H9 (cell line): ENCODE measurements at regions not wholly inside any gene's neighbourhood (a gene's known extent, or its start where the extent isn't known, plus 50 kb on each side); places are given as distances from the start of the nearest gene placed in this dataset.

Source experiments
- DNase-seq: peaks from one replicate; pipeline ENCODE4 v3.0.0-alpha.2; 2017
- H2AFZ ChIP-seq: one replicate; pipeline ENCODE4 v1.6.1; 2013; ENCODE audit warnings: mild to moderate bottlenecking, low read length, control low read depth, moderate library complexity
- H2AK5ac ChIP-seq: 2 replicates; pipeline ENCODE4 v1.6.1; 2013; ENCODE audit warnings: low read length, control low read depth, mixed read lengths; ENCODE audit not compliant: insufficient read length
- H2BK120ac ChIP-seq: one replicate; pipeline ENCODE4 v1.6.1; 2013; ENCODE audit warnings: low read depth, mild to moderate bottlenecking, low read length, control low read depth, inconsistent platforms; ENCODE audit not compliant: poor library complexity, severe bottlenecking
- H2BK12ac ChIP-seq: 2 replicates; pipeline ENCODE4 v1.6.1; 2013; ENCODE audit warnings: low read length, control low read depth, mixed read lengths, low read depth; ENCODE audit not compliant: insufficient read length
- H2BK15ac ChIP-seq: 2 replicates; pipeline ENCODE4 v1.6.1; 2013; ENCODE audit warnings: low read depth, low read length, control low read depth
- H2BK20ac ChIP-seq: one replicate; pipeline ENCODE4 v1.6.1; 2013; ENCODE audit warnings: low read depth, mild to moderate bottlenecking, low read length, control low read depth, inconsistent platforms; ENCODE audit not compliant: poor library complexity, severe bottlenecking
- H2BK5ac ChIP-seq: 2 replicates; pipeline ENCODE4 v1.6.1; 2013; ENCODE audit warnings: low read length, control low read depth, mixed read lengths; ENCODE audit not compliant: insufficient read length
- H3K14ac ChIP-seq: 2 replicates; pipeline ENCODE4 v1.6.1; 2013; ENCODE audit warnings: low read length, control low read depth; ENCODE audit not compliant: insufficient read depth
- H3K18ac ChIP-seq: 2 replicates; pipeline ENCODE4 v1.6.1; 2013; ENCODE audit warnings: low read depth, mild to moderate bottlenecking, mixed read lengths, low read length, control low read depth; ENCODE audit not compliant: insufficient read length
- H3K23ac ChIP-seq: 2 replicates; pipeline ENCODE4 v1.6.1; 2013; ENCODE audit warnings: low read length, control low read depth, mixed read lengths, low read depth; ENCODE audit not compliant: insufficient read length
- H3K23me2 ChIP-seq: 2 replicates; pipeline ENCODE4 v1.6.1; 2013; ENCODE audit warnings: low read depth, mild to moderate bottlenecking, mixed read lengths, low read length, control low read depth; ENCODE audit not compliant: insufficient read length, poor library complexity, severe bottlenecking
- H3K27ac ChIP-seq: 2 replicates; pipeline ENCODE4 v1.5.1; 2013; ENCODE audit warnings: low read length, control low read depth, mixed read lengths, low read depth; ENCODE audit not compliant: insufficient read length
- H3K27me3 ChIP-seq: 2 replicates; pipeline ENCODE4 v1.6.1; 2013; ENCODE audit warnings: low read length, control low read depth, inconsistent platforms; ENCODE audit not compliant: insufficient read depth
- H3K4ac ChIP-seq: 2 replicates; pipeline ENCODE4 v1.6.1; 2013; ENCODE audit warnings: low read depth, mild to moderate bottlenecking, control low read depth, inconsistent platforms, low read length, moderate library complexity
- H3K4me1 ChIP-seq: 2 replicates; pipeline ENCODE4 v1.6.1; 2013; ENCODE audit warnings: low read length, control low read depth, inconsistent platforms; ENCODE audit not compliant: insufficient read depth
- H3K4me2 ChIP-seq: 2 replicates; pipeline ENCODE4 v1.6.1; 2013; ENCODE audit warnings: low read length, control low read depth, mixed read lengths; ENCODE audit not compliant: insufficient read length, insufficient read depth
- H3K56ac ChIP-seq: 2 replicates; pipeline ENCODE4 v1.6.1; 2013; ENCODE audit warnings: low read depth, mild to moderate bottlenecking, mixed read lengths, low read length, control low read depth; ENCODE audit not compliant: insufficient read length
- H3K79me1 ChIP-seq: 2 replicates; pipeline ENCODE4 v1.6.1; 2013; ENCODE audit warnings: low read depth, mild to moderate bottlenecking, moderate library complexity, low read length, control low read depth, inconsistent platforms; ENCODE audit not compliant: insufficient read depth, poor library complexity, severe bottlenecking
- H3K79me2 ChIP-seq: 2 replicates; pipeline ENCODE4 v1.6.1; 2013; ENCODE audit warnings: low read length, control low read depth, inconsistent platforms; ENCODE audit not compliant: insufficient read depth
- H3K9ac ChIP-seq: 2 replicates; pipeline ENCODE4 v1.6.1; 2013; ENCODE audit warnings: low read length, control low read depth, mixed read lengths; ENCODE audit not compliant: insufficient read length; ENCODE audit errors: extremely low read depth
- H3K9me3 ChIP-seq: one replicate; pipeline ENCODE4 v1.6.1; 2013; ENCODE audit warnings: low read depth, low read length, inconsistent platforms; ENCODE audit not compliant: control insufficient read depth
- H3T11ph ChIP-seq: one replicate; pipeline ENCODE4 v1.6.1; 2013; ENCODE audit warnings: mild to moderate bottlenecking, low read length, control low read depth, inconsistent platforms
- H4K20me1 ChIP-seq: one replicate; pipeline ENCODE4 v1.6.1; 2013; ENCODE audit not compliant: control insufficient read depth, insufficient read length, insufficient read depth
- H4K5ac ChIP-seq: 2 replicates; pipeline ENCODE4 v1.6.1; 2013; ENCODE audit warnings: low read depth, mild to moderate bottlenecking, mixed read lengths, low read length, control low read depth; ENCODE audit not compliant: insufficient read length
- H4K8ac ChIP-seq: replicated peaks from 2 replicates; pipeline ENCODE4 v1.6.1; 2013; ENCODE audit warnings: low read length, control low read depth, mixed read lengths, low read depth; ENCODE audit not compliant: insufficient read length
- H4K91ac ChIP-seq: 2 replicates; pipeline ENCODE4 v1.6.1; 2013; ENCODE audit warnings: low read depth, mild to moderate bottlenecking, moderate library complexity, mixed read lengths, low read length, control low read depth; ENCODE audit not compliant: insufficient read length
- H3K27ac Mint-ChIP-seq, 3 experiments: 2 replicates in 2 of 3; 3 replicates in 1 of 3; pipeline ENCODE4 v1.8.0; 2020 to 2021; ENCODE audit warnings: mixed read lengths in 3 of 3, mild to moderate bottlenecking in 1 of 3, moderate library complexity in 1 of 3
- H3K27me3 Mint-ChIP-seq: 2 replicates; pipeline ENCODE4 v1.8.0; 2021; ENCODE audit warnings: low read depth, mild to moderate bottlenecking, moderate library complexity, mixed read lengths
- H3K36me3 Mint-ChIP-seq, 3 experiments: 2 replicates in 2 of 3; 3 replicates in 1 of 3; pipeline ENCODE4 v1.8.0; 2020 to 2021; ENCODE audit warnings: low read depth in 3 of 3, mixed read lengths in 3 of 3; ENCODE audit not compliant: insufficient read depth in 1 of 3
- H3K4me1 Mint-ChIP-seq, 2 experiments: 2 replicates each; pipeline ENCODE4 v1.8.0; 2020; ENCODE audit warnings: mixed read lengths in 2 of 2
- H3K4me3 Mint-ChIP-seq, 2 experiments: 2 replicates in 1 of 2; 3 replicates in 1 of 2; pipeline ENCODE4 v1.8.0; 2020 to 2021; ENCODE audit warnings: mild to moderate bottlenecking in 2 of 2, mixed read lengths in 2 of 2, moderate library complexity in 1 of 2
- H3K9me3 Mint-ChIP-seq, 2 experiments: 2 replicates in 1 of 2; 3 replicates in 1 of 2; pipeline ENCODE4 v1.8.0; 2020; ENCODE audit warnings: mild to moderate bottlenecking in 2 of 2, mixed read lengths in 2 of 2, moderate library complexity in 1 of 2
- TF ChIP-seq, protein P1 (sequence below): fragments of 200-600 bp; sonication (generic); conservative IDR thresholded peaks from 3 replicates; pipeline ENCODE4 v1.8.0; 2021; ENCODE audit warnings: antibody characterized with exemption, mild to moderate bottlenecking

DNA sequence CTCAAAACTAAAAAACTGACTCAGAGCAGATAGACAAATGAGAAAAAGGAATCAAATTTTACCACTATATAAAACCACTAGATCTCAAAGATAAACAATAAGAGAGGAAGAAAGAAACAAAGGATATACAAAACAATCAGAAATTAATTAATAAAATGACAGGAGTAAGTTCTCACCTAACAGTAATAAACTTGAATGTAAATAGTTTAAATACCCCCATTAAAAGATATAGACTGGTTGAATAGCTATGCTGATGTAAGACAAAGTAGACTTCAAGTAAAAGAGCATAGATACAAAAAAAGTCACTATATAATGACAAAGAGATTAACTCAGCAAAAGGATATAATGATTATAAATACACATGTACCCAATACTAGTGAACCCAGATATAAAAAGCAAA is 72.3 kb upstream of the GNAZ start:
- no peak overlapping the region for H3K14ac ChIP-seq
- no peaks in the 10 kb centered on the region for H3K4me1 ChIP-seq
- H3K4ac ChIP-seq = no peak overlapping the region
- no peak overlapping the region for H2BK5ac ChIP-seq
- H4K5ac ChIP-seq = no peak overlapping the region
- no peak overlapping the region for H2AFZ ChIP-seq
- no peak overlapping the region for H4K8ac ChIP-seq
- no peaks in the 10 kb centered on the region for H3K79me2 ChIP-seq
- H2BK15ac ChIP-seq = no peak overlapping the region
- Mint-ChIP-seq H3K27me3 (peaks cover 93% of the 10 kb centered on the region), H3K36me3 (peaks cover 0 to 2% (median 0%) of the 10 kb centered on the region in 3 experiments; a peak in 3 of 7 replicates), H3K9me3 (peaks cover 41 to 45% of the 10 kb centered on the region in 2 experiments), H3K27ac (no peak overlapping the region), H3K4me3 (no peak overlapping the region), H3K4me1 (no peaks in the 10 kb centered on the region)
- no peak for DNase-seq
- H3K27ac ChIP-seq = no peak overlapping the region
- H4K91ac ChIP-seq = no peak overlapping the region
- no peak overlapping the region for H3K23ac ChIP-seq
- no peaks in the 10 kb centered on the region; the same call in 1 of the 2 replicates for H3K27me3 ChIP-seq
- no peak overlapping the region for H2AK5ac ChIP-seq
- no peak overlapping the region for H3T11ph ChIP-seq
- no peaks in the 10 kb centered on the region for H4K20me1 ChIP-seq
- H2BK12ac ChIP-seq = no peak overlapping the region
- H3K56ac ChIP-seq = no peak overlapping the region
- no peaks in the 10 kb centered on the region for H3K79me1 ChIP-seq
- no peak overlapping the region for H3K9ac ChIP-seq
- no peaks in the 10 kb centered on the region for H3K23me2 ChIP-seq
- no peak overlapping the region for H2BK120ac ChIP-seq
- TF ChIP-seq, protein P1, sequence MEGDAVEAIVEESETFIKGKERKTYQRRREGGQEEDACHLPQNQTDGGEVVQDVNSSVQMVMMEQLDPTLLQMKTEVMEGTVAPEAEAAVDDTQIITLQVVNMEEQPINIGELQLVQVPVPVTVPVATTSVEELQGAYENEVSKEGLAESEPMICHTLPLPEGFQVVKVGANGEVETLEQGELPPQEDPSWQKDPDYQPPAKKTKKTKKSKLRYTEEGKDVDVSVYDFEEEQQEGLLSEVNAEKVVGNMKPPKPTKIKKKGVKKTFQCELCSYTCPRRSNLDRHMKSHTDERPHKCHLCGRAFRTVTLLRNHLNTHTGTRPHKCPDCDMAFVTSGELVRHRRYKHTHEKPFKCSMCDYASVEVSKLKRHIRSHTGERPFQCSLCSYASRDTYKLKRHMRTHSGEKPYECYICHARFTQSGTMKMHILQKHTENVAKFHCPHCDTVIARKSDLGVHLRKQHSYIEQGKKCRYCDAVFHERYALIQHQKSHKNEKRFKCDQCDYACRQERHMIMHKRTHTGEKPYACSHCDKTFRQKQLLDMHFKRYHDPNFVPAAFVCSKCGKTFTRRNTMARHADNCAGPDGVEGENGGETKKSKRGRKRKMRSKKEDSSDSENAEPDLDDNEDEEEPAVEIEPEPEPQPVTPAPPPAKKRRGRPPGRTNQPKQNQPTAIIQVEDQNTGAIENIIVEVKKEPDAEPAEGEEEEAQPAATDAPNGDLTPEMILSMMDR = no peak
- H3K9me3 ChIP-seq = no peaks in the 10 kb centered on the region
- no peak overlapping the region for H3K4me2 ChIP-seq
- H3K18ac ChIP-seq = no peak overlapping the region
- no peak overlapping the region for H2BK20ac ChIP-seq
